RWPE1 (cell line): ENCODE measurements at regions not wholly inside any gene's neighbourhood (a gene's known extent, or its start where the extent isn't known, plus 50 kb on each side); places are given as distances from the start of the nearest gene placed in this dataset.

Experiments used
- CTCF ChIA-PET: fragments of 350-600 bp; sonication (Branson Sonifier 250); formaldehyde crosslinking; extraction: SDS; loops from one replicate; lab custom pipeline; 2021; lab: Yijun Ruan, JAX
- POLR2A ChIA-PET: fragments of 400-600 bp; formaldehyde crosslinking; extraction: SDS; loops from one replicate; lab custom pipeline; 2020; ENCODE audit warnings: antibody characterized with exemption; ENCODE audit not compliant: low non-redundant PET; lab: Yijun Ruan, JAX
- DNase-seq: peaks from one replicate; pipeline ENCODE4 v3.0.0; 2012; ENCODE audit warnings: low spot score
- H3K27ac ChIP-seq: fragments of 450-650 bp; 2 replicates; pipeline ENCODE4 v1.5.1; 2017
- TF ChIP-seq, protein P1 (sequence below): fragments of 450-650 bp; conservative IDR thresholded peaks from 2 replicates; pipeline ENCODE4 v1.5.1; 2017; ENCODE audit warnings: low read depth, mild to moderate bottlenecking

DNA sequence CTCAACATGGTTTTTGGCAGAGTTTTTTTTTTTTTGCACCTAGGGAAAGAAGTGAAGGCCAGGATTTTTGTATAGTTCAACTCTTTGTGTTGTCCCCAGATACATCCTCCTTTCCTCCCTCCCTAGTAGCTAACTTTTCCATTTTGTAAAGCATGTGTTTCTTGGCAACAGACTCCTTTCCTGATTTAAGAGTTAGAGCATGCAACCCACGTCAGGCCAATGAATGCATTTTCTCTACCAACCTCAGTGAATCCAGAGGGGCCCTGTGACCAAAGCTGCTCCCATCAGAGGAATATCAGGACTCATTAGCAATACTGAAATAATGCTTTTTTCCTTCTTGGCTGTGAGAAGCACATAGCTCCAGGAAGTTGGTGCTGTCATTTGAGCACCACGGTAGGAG, 287.2 kb downstream of the LMO4 start:
- H3K27ac ChIP-seq: no peak overlapping the region
- TF ChIP-seq, protein P1, sequence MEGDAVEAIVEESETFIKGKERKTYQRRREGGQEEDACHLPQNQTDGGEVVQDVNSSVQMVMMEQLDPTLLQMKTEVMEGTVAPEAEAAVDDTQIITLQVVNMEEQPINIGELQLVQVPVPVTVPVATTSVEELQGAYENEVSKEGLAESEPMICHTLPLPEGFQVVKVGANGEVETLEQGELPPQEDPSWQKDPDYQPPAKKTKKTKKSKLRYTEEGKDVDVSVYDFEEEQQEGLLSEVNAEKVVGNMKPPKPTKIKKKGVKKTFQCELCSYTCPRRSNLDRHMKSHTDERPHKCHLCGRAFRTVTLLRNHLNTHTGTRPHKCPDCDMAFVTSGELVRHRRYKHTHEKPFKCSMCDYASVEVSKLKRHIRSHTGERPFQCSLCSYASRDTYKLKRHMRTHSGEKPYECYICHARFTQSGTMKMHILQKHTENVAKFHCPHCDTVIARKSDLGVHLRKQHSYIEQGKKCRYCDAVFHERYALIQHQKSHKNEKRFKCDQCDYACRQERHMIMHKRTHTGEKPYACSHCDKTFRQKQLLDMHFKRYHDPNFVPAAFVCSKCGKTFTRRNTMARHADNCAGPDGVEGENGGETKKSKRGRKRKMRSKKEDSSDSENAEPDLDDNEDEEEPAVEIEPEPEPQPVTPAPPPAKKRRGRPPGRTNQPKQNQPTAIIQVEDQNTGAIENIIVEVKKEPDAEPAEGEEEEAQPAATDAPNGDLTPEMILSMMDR: no peak
- DNase-seq: no peak
- ChIA-PET CTCF (interaction anchor here (0.7 kb wide), 1 partner anchor 22 kb away, joined by 4 read pairs; no protein-coding TSS in a partner anchor), POLR2A (no interaction called here)

DNA sequence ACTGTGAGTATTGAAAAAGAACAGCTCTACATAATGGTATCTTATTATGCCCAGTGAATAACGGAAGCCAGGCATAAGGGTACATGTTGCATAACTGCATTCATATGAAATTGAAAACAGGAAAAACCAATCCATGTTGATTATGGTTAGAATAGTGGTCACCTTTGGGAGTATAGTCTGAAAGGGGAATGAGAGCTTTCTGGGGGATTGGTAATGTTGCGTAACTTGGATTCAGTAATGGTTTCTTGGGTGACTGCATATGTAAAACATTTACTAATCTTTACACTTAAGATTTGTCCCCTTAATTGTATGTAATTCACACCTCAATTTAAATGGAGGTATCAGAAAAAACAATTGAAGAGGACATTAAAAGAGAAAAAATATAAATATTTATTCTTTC, 292.1 kb downstream of the LMO4 start:
- POLR2A ChIA-PET: no interaction called here
- CTCF ChIA-PET: no interaction called here
- TF ChIP-seq, protein P1: no peak
- no peak overlapping the region for H3K27ac ChIP-seq
- no peak for DNase-seq

DNA sequence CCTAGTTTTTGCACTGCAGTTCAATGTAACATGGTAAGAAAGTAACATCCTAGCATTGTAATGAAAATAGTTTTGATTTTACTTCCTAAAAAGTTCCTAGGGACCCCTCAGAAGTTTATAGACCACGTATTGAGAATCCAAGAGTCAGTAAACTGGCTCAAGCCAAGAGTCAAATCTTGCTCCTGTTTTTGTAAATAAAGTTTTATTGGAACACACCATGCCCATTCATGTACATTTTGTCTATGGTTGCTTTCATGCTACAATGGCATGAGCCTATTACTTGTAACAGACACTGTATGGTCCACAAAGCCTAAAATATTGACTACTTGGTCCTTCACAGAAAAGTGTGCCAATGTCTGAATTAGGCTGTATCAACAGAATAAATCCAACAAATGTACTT, 301.0 kb downstream of the LMO4 start:
- no peak for DNase-seq
- TF ChIP-seq, protein P1: no peak
- H3K27ac ChIP-seq: no peak overlapping the region
- ChIA-PET POLR2A (no interaction called here), CTCF (no interaction called here)

DNA sequence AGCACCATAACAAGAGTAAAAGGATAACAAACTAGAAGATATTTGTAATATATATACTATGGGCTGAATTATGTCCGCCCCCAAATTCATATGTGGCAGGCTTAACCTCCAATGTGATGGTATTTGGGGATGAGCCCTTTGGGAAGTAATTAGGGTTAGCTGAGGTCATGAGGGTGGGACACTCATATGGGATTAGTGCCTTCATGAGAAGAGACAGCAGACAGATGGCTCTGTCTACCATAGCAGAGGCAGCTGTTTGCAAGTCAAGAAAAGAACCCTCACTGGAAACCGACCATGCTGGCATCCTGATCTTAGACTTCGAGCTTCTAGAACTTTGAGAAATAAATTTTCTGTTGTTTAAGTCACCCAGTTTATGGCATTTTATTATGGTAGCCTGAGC, 303.6 kb downstream of the LMO4 start:
- CTCF ChIA-PET: interaction anchor here (0.7 kb wide), 1 partner anchor 430 kb away, joined by 4 read pairs; no protein-coding TSS in a partner anchor
- POLR2A ChIA-PET: no interaction called here
- H3K27ac ChIP-seq: no peak overlapping the region
- DNase-seq: no peak
- TF ChIP-seq, protein P1: no peak

DNA sequence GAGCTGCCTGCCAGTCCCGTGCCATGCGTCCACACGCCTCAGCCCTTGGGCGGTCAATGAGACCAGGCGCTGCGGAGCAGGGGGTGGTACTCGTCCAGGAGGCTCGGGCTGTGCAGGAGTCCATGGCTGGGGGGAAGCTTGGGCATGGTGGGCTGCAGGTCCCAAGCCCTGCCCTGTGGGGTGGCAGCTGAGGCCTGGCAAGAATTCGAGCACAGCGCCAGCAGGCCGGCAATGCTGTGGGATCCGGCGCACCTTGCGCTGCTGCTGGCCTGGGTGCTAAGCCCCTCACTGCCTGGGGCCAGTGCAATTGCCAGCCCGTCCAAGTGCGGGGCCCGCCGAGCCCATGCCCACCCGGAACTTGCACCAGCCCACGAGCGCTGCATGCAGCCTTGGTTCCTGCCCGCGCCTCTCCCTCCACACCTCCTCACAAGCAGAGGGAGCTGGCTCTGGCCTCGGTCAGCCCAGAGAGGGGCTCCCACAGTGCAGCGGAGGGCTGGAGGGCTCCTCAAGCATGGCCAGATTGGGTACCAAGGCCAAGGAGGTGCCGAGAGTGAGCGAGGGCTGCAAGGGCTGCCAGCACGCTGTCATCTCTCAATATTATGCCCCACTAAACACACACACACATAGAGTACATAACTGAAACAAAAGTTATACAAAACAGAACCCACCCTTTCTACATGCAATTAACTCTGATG, 307.7 kb downstream of the LMO4 start:
- H3K27ac ChIP-seq: no peak overlapping the region
- ChIA-PET POLR2A (no interaction called here), CTCF (no interaction called here)
- no peak for DNase-seq
- TF ChIP-seq, protein P1: no peak

DNA sequence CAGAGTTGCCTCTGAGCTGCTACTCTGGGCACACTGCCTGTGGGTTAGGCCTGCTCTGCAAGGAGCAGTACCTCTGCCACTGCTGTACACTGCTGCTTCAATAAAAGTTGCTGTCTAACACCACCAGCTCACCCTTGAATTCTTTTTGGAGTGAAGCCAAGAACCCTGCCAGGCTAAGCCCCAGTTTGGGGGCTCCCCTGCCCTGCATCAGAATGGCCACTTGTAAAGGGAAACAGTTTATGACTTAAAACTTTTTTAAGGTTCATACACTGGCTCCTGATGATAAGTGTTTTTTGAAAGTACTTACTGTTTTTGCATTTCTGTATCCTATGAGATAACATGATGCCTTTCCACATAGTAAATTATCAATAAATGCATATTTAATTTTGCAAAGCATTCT, 310.0 kb downstream of the LMO4 start:
- TF ChIP-seq, protein P1: no peak
- CTCF ChIA-PET: interaction anchor here (0.6 kb wide), 1 partner anchor 23 kb away, joined by 4 read pairs; no protein-coding TSS in a partner anchor
- no peak for DNase-seq
- POLR2A ChIA-PET: no interaction called here
- no peak overlapping the region for H3K27ac ChIP-seq
